GM19468 (cell line): ENCODE measurements at regions not wholly inside any gene's neighbourhood (a gene's known extent, or its start where the extent isn't known, plus 50 kb on each side); places are given as distances from the start of the nearest gene placed in this dataset.

Source experiments
- ATAC-seq: cut with Tn5 transposase; IDR thresholded peaks from one replicate; pipeline ENCODE4 v1.9.1; 2021; ENCODE audit warnings: mild to moderate bottlenecking, moderate library complexity, moderate number of reproducible peaks; ENCODE audit not compliant: unreplicated experiment; ENCODE audit errors: extremely low read depth

- ATAC-seq: no peak
Measured at GRCh38 chr10:36278176-36278575, 636.1 kb upstream of the FZD8 start.

GRCh38 chr10:36277459-36277858, 635.4 kb upstream of the FZD8 start:
- no peak for ATAC-seq

GRCh38 chr10:36271627-36272340, 629.7 kb upstream of the FZD8 start:
- no peak for ATAC-seq

- no peak for ATAC-seq
Measured at GRCh38 chr10:36269222-36269621, 627.1 kb upstream of the FZD8 start.

- ATAC-seq: no peak
Measured at GRCh38 chr10:36266923-36267322, 624.8 kb upstream of the FZD8 start.

- ATAC-seq: no peak
Measured at GRCh38 chr10:36265741-36266140, 623.6 kb upstream of the FZD8 start.

- ATAC-seq: no peak
Measured at GRCh38 chr10:36263871-36264270, 621.8 kb upstream of the FZD8 start.

- no peak for ATAC-seq
Measured at GRCh38 chr10:36256948-36257356, 614.9 kb upstream of the FZD8 start.

- no peak for ATAC-seq
Measured at GRCh38 chr10:36256166-36256565, 614.1 kb upstream of the FZD8 start.

GRCh38 chr10:36254199-36254598, 612.1 kb upstream of the FZD8 start:
- ATAC-seq: no peak

GRCh38 chr10:36253731-36254130, 611.6 kb upstream of the FZD8 start:
- ATAC-seq: no peak

GRCh38 chr10:36251068-36251467, 609.0 kb upstream of the FZD8 start:
- ATAC-seq: no peak

GRCh38 chr10:36248304-36248981, 606.3 kb upstream of the FZD8 start:
- ATAC-seq: no peak

GRCh38 chr10:36247478-36247877, 605.4 kb upstream of the FZD8 start:
- no peak for ATAC-seq

GRCh38 chr10:36236931-36237330, 594.8 kb upstream of the FZD8 start:
- no peak for ATAC-seq

GRCh38 chr10:36236341-36236740, 594.2 kb upstream of the FZD8 start:
- ATAC-seq: no peak

GRCh38 chr10:36232935-36233334, 590.8 kb upstream of the FZD8 start:
- ATAC-seq: no peak

GRCh38 chr10:36224431-36224985, 582.4 kb upstream of the FZD8 start:
- no peak for ATAC-seq

GRCh38 chr10:36221101-36221500, 579.0 kb upstream of the FZD8 start:
- ATAC-seq: no peak

- ATAC-seq: no peak
Measured at GRCh38 chr10:36220151-36220550, 578.1 kb upstream of the FZD8 start.

GRCh38 chr10:36211856-36212255, 569.8 kb upstream of the FZD8 start:
- no peak for ATAC-seq

GRCh38 chr10:36209480-36209879, 567.4 kb upstream of the FZD8 start:
- ATAC-seq: no peak
